ENCODE measurements at regions not wholly inside any gene's neighbourhood (a gene's known extent, or its start where the extent isn't known, plus 50 kb on each side); places are given as distances from the start of the nearest gene placed in this dataset.

- H3K79me2 ChIP-seq (ENCODE audit: control insufficient read depth in 1 of 2, insufficient read depth in 2 of 2, low read length in 2 of 2), result no peaks in the 10 kb centered on the region
- DNase-seq (ENCODE audit: low read depth in 1 of 2, low spot score in 2 of 2) (no peak), FAIRE-seq (no peak)
- H3K27me3 ChIP-seq (replicated peaks in 1 of 4; ENCODE audit: control insufficient read depth in 3 of 4, extremely low read depth in 1 of 4, insufficient read depth in 3 of 4, low read length in 3 of 4), result no peaks in the 10 kb centered on the region
- H3K4ac ChIP-seq (replicated peaks; ENCODE audit: insufficient read length, low read depth, low read length), result no peak overlapping the region
- no peak overlapping the region for H3K4me3 ChIP-seq (ENCODE audit: extremely low read depth in 1 of 4, insufficient read depth in 2 of 4, low read depth in 3 of 4, low read length in 4 of 4)
- H3K4me1 ChIP-seq (replicated peaks in 1 of 4; ENCODE audit: control insufficient read depth in 3 of 4, insufficient read depth in 4 of 4, low read length in 3 of 4), result peaks cover 0 to 11% (median 9%) of the 10 kb centered on the region in 4 experiments; a peak in 6 of 7 replicates
- H3K27ac ChIP-seq (ENCODE audit: low read depth, low read length), result no peak overlapping the region
- no peak overlapping the region for H2AK5ac ChIP-seq (ENCODE audit: low read depth, low read length)
- H3K9ac ChIP-seq (replicated peaks in 1 of 4; ENCODE audit: extremely low read depth in 1 of 4, low read depth in 3 of 4, low read length in 3 of 4), result no peak overlapping the region
- H3K4me2 ChIP-seq (ENCODE audit: insufficient read depth in 1 of 2, low read depth in 2 of 2, low read length in 2 of 2), result no peak overlapping the region
- no peaks in the 10 kb centered on the region; the same call in 1 of the 2 replicates for H3K23me2 ChIP-seq (ENCODE audit: low read depth, low read length)
- H4K20me1 ChIP-seq (replicated peaks in 1 of 2; ENCODE audit: control insufficient read depth in 1 of 2, insufficient read depth in 2 of 2, low read length in 2 of 2), result no peaks in the 10 kb centered on the region
- H4K8ac ChIP-seq (ENCODE audit: extremely low read depth, insufficient read depth, low read length), result no peak overlapping the region
- H2BK12ac ChIP-seq (ENCODE audit: low read depth, low read length), result no peak overlapping the region
- H2AFZ ChIP-seq (ENCODE audit: low read length), result no peak overlapping the region
- H3K18ac ChIP-seq (ENCODE audit: extremely low read depth, low read length), result no peak overlapping the region
- H3K36me3 ChIP-seq (ENCODE audit: control insufficient read depth in 2 of 4, insufficient read depth in 4 of 4, low read length in 3 of 4), result no peaks in the 10 kb centered on the region
- H3K56ac ChIP-seq (replicated peaks; ENCODE audit: insufficient read length, low read depth, low read length), result no peak overlapping the region
- H4K91ac ChIP-seq (replicated peaks; ENCODE audit: insufficient read length, low read length), result no peak overlapping the region
- 75% methylated on average over 1 of the region's 1 CpG; no CpG with 5 or more reads in 1 of the 2 experiments for WGBS, 2 experiments (ENCODE audit: extremely low coverage in 1 of 2, insufficient coverage in 1 of 2, insufficient read length in 1 of 2, insufficient replicate concordance in 2 of 2, low coverage in 1 of 2, low lambda C conversion rate in 2 of 2, missing lambda C conversion rate in 1 of 2)
- H4K5ac ChIP-seq (ENCODE audit: insufficient read length, low read depth, low read length), result no peak overlapping the region
- H3K9me3 ChIP-seq (ENCODE audit: insufficient read depth in 2 of 2, low read depth in 1 of 2, low read length in 1 of 2), result no peaks in the 10 kb centered on the region
- H3K23ac ChIP-seq (ENCODE audit: insufficient read length), result no peak overlapping the region
- no peak overlapping the region for H2BK20ac ChIP-seq (ENCODE audit: low read length)
- H3K14ac ChIP-seq (ENCODE audit: insufficient read length), result no peak overlapping the region
- no peak overlapping the region for H2BK120ac ChIP-seq (replicated peaks; ENCODE audit: low read depth, low read length)
- no peak overlapping the region for H2BK5ac ChIP-seq (ENCODE audit: low read depth, low read length)
- POLR2A ChIA-PET (ENCODE audit: partially characterized antibody), result no interaction called here
- CTCF ChIA-PET (ENCODE audit: partially characterized antibody), result interaction anchor here (0.9 to 3.7 kb wide), 7 partner anchors 13 to 74 kb away, joined by 3 to 18 read pairs (median 4); no protein-coding TSS in a partner anchor
- no peak overlapping the region for H2BK15ac ChIP-seq (ENCODE audit: low read length)
- no peaks in the 10 kb centered on the region for H3K79me1 ChIP-seq (ENCODE audit: low read depth, low read length)
- TF ChIP-seq E2F6 (IDR thresholded peaks at IDR 0.05) (no peak), KDM5A (IDR thresholded peaks at IDR 0.05; ENCODE audit: low read length) (no peak), GABPA (IDR thresholded peaks at IDR 0.05; ENCODE audit: borderline replicate concordance, insufficient read depth, low read length) (no peak), SRF (IDR thresholded peaks at IDR 0.05; ENCODE audit: low read depth, low read length) (no peak), TBP (IDR thresholded peaks at IDR 0.05; ENCODE audit: low read depth, low read length) (no peak), RNF2 (IDR thresholded peaks at IDR 0.05; ENCODE audit: borderline replicate concordance, low read depth, low read length, missing control alignments, poor library complexity, severe bottlenecking) (no peak), TCF12 (IDR thresholded peaks at IDR 0.05; ENCODE audit: low read depth, low read length) (no peak), KDM1A (IDR thresholded peaks at IDR 0.05; ENCODE audit: borderline replicate concordance, low read length) (no peak), SAP30 (IDR thresholded peaks at IDR 0.05; ENCODE audit: insufficient read depth, insufficient replicate concordance, low read length) (no peak), SIRT6 (IDR thresholded peaks at IDR 0.05; ENCODE audit: low read length) (no peak), RAD21 (IDR thresholded peaks at IDR 0.05 in 1 of 2, conservative IDR thresholded peaks at IDR 0.05 in 1 of 2; ENCODE audit: low read depth in 2 of 2, low read length in 2 of 2) (no peak), SUZ12 (IDR thresholded peaks at IDR 0.05; ENCODE audit: low read length) (no peak)
- TF ChIP-seq, protein P1, sequence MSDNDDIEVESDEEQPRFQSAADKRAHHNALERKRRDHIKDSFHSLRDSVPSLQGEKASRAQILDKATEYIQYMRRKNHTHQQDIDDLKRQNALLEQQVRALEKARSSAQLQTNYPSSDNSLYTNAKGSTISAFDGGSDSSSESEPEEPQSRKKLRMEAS (IDR thresholded peaks at IDR 0.05), result no peak
Measured at GRCh38 chr14:90458536-90458935, 61.7 kb downstream of the CALM1 start.
